T-cell (primary cell): ENCODE measurements at regions not wholly inside any gene's neighbourhood (a gene's known extent, or its start where the extent isn't known, plus 50 kb on each side); places are given as distances from the start of the nearest gene placed in this dataset.

ENCODE experiments used
- ATAC-seq, 4 experiments: fragments of 200-7000 bp in 3 of 4; fragments of 150-1000 bp in 1 of 4; cut with Tn5 transposase; replicated peaks in 1 of 4; 1 replicate in 3 of 4; 2 replicates in 1 of 4; pipeline ENCODE4 v1.10.0; 2021; ENCODE audit warnings: moderate library complexity in 3 of 4, mild to moderate bottlenecking in 2 of 4, moderate number of reproducible peaks in 1 of 4
- CTCF ChIA-PET, 2 donors: fragments of 300-600 bp; sonication (Branson Sonifier 250); formaldehyde crosslinking; loops; one replicate each; lab custom pipeline; 2022; ENCODE audit warnings: antibody characterized with exemption in 2 of 2; lab: Charles Lee
- POLR2A ChIA-PET, 2 donors: fragments of 300-600 bp; sonication (Branson Sonifier 250); formaldehyde crosslinking; loops; one replicate each; lab custom pipeline; 2022; ENCODE audit warnings: antibody characterized with exemption in 2 of 2; lab: Charles Lee
- DNase-seq, 35 experiments: peaks; one replicate each; pipeline versions ENCODE4 v3.0.0 to v3.0.0-alpha.2; 2013 to 2023
- H3K27ac ChIP-seq: one replicate; pipeline ENCODE4 v1.5.1; 2013; ENCODE audit warnings: low read length
- H3K27me3 ChIP-seq, 2 experiments: replicated peaks in 1 of 2; 1 replicate in 1 of 2; 2 replicates in 1 of 2; pipeline versions ENCODE4 v1.6.1 to v1.7.0; 2013; ENCODE audit warnings: low read length in 1 of 2, mixed read lengths in 1 of 2; ENCODE audit not compliant: control insufficient read depth in 2 of 2, insufficient read depth in 2 of 2; ENCODE audit errors: extremely low read depth in 1 of 2
- H3K36me3 ChIP-seq, 2 donors: 1 replicate in 1 of 2; 2 replicates in 1 of 2; pipeline versions ENCODE4 v1.6.1 to v1.7.0; 2013; ENCODE audit warnings: low read length in 1 of 2; ENCODE audit not compliant: control insufficient read depth in 2 of 2, insufficient read depth in 1 of 2; ENCODE audit errors: extremely low read depth in 1 of 2
- H3K4me1 ChIP-seq, 2 experiments: 1 replicate in 1 of 2; 2 replicates in 1 of 2; pipeline versions ENCODE4 v1.6.1 to v1.7.0; 2013; ENCODE audit warnings: low read length in 2 of 2, mixed read lengths in 1 of 2; ENCODE audit not compliant: insufficient read depth in 2 of 2, control insufficient read depth in 1 of 2; ENCODE audit errors: extremely low read depth in 1 of 2
- H3K4me3 ChIP-seq, 2 donors: 1 replicate in 1 of 2; 2 replicates in 1 of 2; pipeline versions ENCODE4 v1.5.1 to v1.7.0; 2013; ENCODE audit warnings: mild to moderate bottlenecking in 2 of 2, low read length in 1 of 2, moderate library complexity in 1 of 2; ENCODE audit not compliant: control insufficient read depth in 1 of 2; ENCODE audit errors: extremely low read depth in 1 of 2
- H3K9me3 ChIP-seq: 2 replicates; pipeline ENCODE4 v1.7.0; 2013
- H3K27ac Mint-ChIP-seq, 2 donors: one replicate each; pipeline ENCODE4 v1.8.0; 2020 to 2021; ENCODE audit warnings: mild to moderate bottlenecking in 2 of 2, mixed read lengths in 2 of 2
- H3K27me3 Mint-ChIP-seq, 2 donors: one replicate each; pipeline ENCODE4 v1.8.0; 2021 to 2022; ENCODE audit warnings: mixed read lengths in 2 of 2
- H3K36me3 Mint-ChIP-seq: one replicate; pipeline ENCODE4 v1.8.0; 2021; ENCODE audit warnings: mixed read lengths
- H3K4me1 Mint-ChIP-seq, 3 donors: one replicate each; pipeline ENCODE4 v1.8.0; 2020 to 2022; ENCODE audit warnings: mixed read lengths in 3 of 3, mild to moderate bottlenecking in 1 of 3
- H3K4me3 Mint-ChIP-seq, 3 donors: one replicate each; pipeline ENCODE4 v1.8.0; 2020 to 2022; ENCODE audit warnings: mild to moderate bottlenecking in 3 of 3, mixed read lengths in 3 of 3, moderate library complexity in 3 of 3
- H3K9me3 Mint-ChIP-seq, 3 donors: one replicate each; pipeline ENCODE4 v1.8.0; 2020 to 2022; ENCODE audit warnings: mixed read lengths in 3 of 3
- WGBS: methylation state at CpG from one replicate; pipeline ENCODE4 v1.1.5; 2013; ENCODE audit warnings: missing lambda C conversion rate; ENCODE audit not compliant: insufficient coverage; 5-methylcytosine and 5-hydroxymethylcytosine counted together

DNA sequence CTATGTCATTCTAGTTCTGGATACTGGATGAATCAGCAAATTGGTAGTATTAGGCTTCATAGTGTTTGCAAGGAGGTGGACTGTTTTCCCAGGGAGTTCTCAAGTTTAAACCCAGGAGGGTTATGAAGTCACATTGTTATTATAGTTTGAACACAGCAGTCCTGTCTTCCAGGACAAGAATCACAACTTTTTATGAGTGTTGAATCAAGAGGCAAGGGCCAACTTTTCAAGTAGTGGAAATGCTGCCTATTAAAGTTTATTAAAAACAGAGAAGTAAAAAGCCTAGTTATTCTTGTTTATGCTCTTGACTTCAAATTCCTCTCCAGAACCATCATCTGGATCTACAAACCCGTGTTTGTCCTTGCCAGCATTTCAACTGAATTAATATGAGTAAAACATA is 86.3 kb upstream of the GOT2 start:
- CTCF ChIA-PET: no interaction called here
- Histone ChIP-seq H3K27me3 (no peaks in the 10 kb centered on the region), H3K4me1 (no peaks in the 10 kb centered on the region), H3K9me3 (no peaks in the 10 kb centered on the region), H3K27ac (no peak overlapping the region), H3K36me3 (no peaks in the 10 kb centered on the region), H3K4me3 (no peak overlapping the region)
- DNase-seq (no peak), ATAC-seq (no peak)
- Mint-ChIP-seq H3K4me1 (no peaks in the 10 kb centered on the region), H3K36me3 (no peaks in the 10 kb centered on the region), H3K27me3 (peaks cover 4 to 6% of the 10 kb centered on the region in 2 donors), H3K4me3 (no peak overlapping the region), H3K27ac (no peak overlapping the region), H3K9me3 (peaks cover 2 to 14% (median 7%) of the 10 kb centered on the region in 3 donors)
- no CpG with 5 or more reads among the region's 1 CpG for WGBS
- POLR2A ChIA-PET: no interaction called here

DNA sequence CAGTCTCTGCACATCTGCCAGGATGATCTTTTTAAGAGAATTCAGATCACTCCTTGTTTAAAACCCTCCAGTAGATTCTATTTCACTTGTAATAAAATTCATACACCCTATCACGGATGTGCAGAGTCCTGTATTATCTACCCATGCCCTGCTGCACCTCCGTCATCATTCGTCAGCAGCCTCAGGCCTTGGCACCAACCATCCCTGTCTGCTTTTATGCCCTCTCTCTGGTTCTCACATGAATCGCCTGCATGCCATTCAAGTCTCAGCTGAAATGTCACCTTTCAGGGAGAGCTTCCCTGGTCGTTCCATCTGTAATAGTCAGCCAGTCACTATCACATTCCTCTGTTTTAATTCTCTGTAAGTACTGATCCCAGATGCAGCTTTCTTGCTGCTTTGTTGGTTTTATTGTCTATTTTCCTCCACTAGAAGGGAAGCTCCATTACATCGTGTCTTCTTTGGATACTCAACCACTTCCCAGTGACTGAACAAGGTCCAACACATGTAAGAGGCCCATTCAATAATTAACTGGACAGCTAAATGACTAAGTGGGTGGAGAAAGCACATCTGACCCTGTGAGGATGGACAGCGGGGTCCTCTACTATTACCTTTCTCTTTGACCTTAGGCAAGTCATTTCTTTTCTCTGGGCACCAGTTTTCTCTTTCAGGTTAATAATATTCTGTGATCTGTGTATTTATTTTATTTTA is 81.2 kb upstream of the GOT2 start:
- no peak for ATAC-seq
- no peaks in the 10 kb centered on the region for H3K9me3 Mint-ChIP-seq
- POLR2A ChIA-PET: no interaction called here
- Histone ChIP-seq H3K4me3 (no peak overlapping the region), H3K27me3 (peaks cover 0 to 3% of the 10 kb centered on the region in 2 experiments), H3K4me1 (peaks cover 0 to 4% of the 10 kb centered on the region in 2 experiments), H3K9me3 (no peaks in the 10 kb centered on the region), H3K27ac (no peak overlapping the region), H3K36me3 (no peaks in the 10 kb centered on the region)
- H3K36me3 Mint-ChIP-seq: no peaks in the 10 kb centered on the region
- peak overlapping the region in 1 of 3 donors; percentile 62 for H3K4me3 Mint-ChIP-seq
- no peak overlapping the region for H3K27ac Mint-ChIP-seq
- peaks cover 3 to 14% (median 10%) of the 10 kb centered on the region in 3 donors for H3K4me1 Mint-ChIP-seq
- WGBS: 91% methylated on average over 5 of the region's 7 CpGs
- DNase-seq: no peak
- H3K27me3 Mint-ChIP-seq: peaks cover 4 to 6% of the 10 kb centered on the region in 2 donors
- CTCF ChIA-PET: interaction anchor here in 1 of 2 donors (1.0 kb wide), 1 partner anchor 17 kb away, joined by 3 read pairs; no protein-coding TSS in a partner anchor

DNA sequence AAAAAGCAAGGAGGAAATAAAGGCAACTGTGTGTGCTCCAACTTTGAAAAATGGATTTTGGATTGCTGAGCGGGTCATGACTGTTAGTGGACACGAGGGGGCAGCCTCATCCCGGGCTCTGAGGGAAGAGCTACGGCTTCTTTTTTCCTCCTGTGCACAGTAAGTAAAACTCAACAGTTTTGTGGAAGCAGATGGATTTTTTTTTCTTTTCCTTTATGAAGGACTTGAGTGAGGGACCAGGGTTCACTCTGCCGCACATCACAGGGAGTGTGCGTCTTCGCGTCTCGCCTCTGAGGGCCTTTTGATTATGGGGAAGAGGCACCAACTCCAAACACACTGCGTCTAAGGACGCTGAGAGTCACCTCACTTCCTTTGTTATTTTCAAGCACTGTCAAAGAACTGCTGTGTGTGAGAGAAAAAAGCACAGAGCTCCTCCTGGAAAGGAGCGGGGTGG is 80.3 kb upstream of the GOT2 start:
- peak in 22 of 35 experiments; percentile 3 to 43 (median 11) for DNase-seq
- H3K9me3 Mint-ChIP-seq: no peaks in the 10 kb centered on the region
- H3K4me3 ChIP-seq: peak overlapping the region in 1 of 2 donors; percentile 35
- no peak overlapping the region for H3K27ac Mint-ChIP-seq
- H3K4me3 Mint-ChIP-seq: peak overlapping the region; percentile 48 to 72 (median 62)
- ChIA-PET POLR2A (no interaction called here), CTCF (interaction anchor here (0.5 to 1.1 kb wide), 4 partner anchors 9 to 1129 kb away, joined by 3 to 4 read pairs (median 3); no protein-coding TSS in a partner anchor)
- H3K27me3 ChIP-seq: peaks cover 0 to 3% of the 10 kb centered on the region in 2 experiments
- H3K36me3 ChIP-seq: no peaks in the 10 kb centered on the region
- peaks cover 6 to 7% of the 10 kb centered on the region in 2 donors for H3K27me3 Mint-ChIP-seq
- ATAC-seq: peak in 3 of 4 experiments; percentile 38 to 61 (median 60)
- no peaks in the 10 kb centered on the region for H3K9me3 ChIP-seq
- H3K36me3 Mint-ChIP-seq: no peaks in the 10 kb centered on the region
- H3K27ac ChIP-seq: no peak overlapping the region
- WGBS: 7% methylated on average over 5 of the region's 12 CpGs
- H3K4me1 Mint-ChIP-seq: peaks cover 3 to 14% (median 10%) of the 10 kb centered on the region in 3 donors
- H3K4me1 ChIP-seq: peaks cover 0 to 4% of the 10 kb centered on the region in 2 experiments

DNA sequence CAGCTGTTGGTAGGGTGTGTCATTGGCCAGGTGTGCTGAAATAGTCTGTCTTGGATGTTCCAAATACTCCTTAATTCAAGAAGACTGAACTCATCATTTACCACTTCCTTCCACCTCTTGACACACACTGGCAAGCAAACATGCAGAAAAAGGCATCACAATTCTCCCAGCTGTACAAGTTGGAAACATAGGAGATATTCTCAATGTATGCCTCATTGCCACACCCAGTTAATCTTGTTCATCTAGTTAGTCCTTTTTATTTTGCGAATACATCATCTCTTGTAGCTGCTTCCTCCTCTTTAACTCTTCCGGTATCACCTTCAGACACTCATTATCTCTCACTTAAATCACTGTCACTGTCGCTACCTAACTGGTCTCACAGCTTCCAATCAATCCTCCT is 75.1 kb upstream of the GOT2 start:
- ATAC-seq (no peak), DNase-seq (no peak)
- Histone ChIP-seq H3K36me3 (no peaks in the 10 kb centered on the region), H3K4me1 (no peaks in the 10 kb centered on the region), H3K4me3 (no peak overlapping the region), H3K27me3 (peaks cover 0 to 10% of the 10 kb centered on the region in 2 experiments), H3K27ac (no peak overlapping the region), H3K9me3 (no peaks in the 10 kb centered on the region)
- Mint-ChIP-seq H3K9me3 (peaks cover 3 to 10% (median 4%) of the 10 kb centered on the region in 3 donors), H3K36me3 (no peaks in the 10 kb centered on the region), H3K4me1 (peaks cover 1 to 2% (median 1%) of the 10 kb centered on the region in 3 donors), H3K4me3 (no peak overlapping the region), H3K27me3 (peaks cover 10 to 20% of the 10 kb centered on the region in 2 donors), H3K27ac (no peak overlapping the region)
- ChIA-PET POLR2A (no interaction called here), CTCF (interaction anchor here in 1 of 2 donors (0.9 kb wide), 1 partner anchor 15 kb away, joined by 3 read pairs; no protein-coding TSS in a partner anchor)
- WGBS: 100% methylated on average over 2 of the region's 3 CpGs

DNA sequence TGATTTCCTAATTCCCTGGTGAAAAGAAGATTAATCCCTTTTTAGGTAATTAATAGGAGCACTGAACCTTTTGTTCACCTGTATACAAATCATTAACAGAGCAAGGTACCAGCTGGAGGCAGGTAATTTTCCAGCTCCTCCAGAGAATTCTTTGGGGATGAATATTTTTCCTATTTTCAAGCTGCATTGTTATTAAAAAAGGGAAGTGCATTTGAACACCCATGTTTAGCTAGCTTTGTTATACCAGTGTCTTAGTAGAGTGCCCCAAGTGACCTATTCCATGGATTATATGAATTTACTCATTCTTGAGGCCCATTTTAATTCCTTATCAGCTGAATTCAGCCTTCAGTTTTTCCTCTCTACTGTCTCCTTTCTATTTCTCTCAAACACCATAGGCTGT is 73.2 kb upstream of the GOT2 start:
- Mint-ChIP-seq H3K27ac (no peak overlapping the region), H3K27me3 (peaks cover 10 to 20% of the 10 kb centered on the region in 2 donors), H3K4me3 (no peak overlapping the region), H3K4me1 (no peaks in the 10 kb centered on the region), H3K36me3 (no peaks in the 10 kb centered on the region), H3K9me3 (peaks cover 9 to 24% (median 11%) of the 10 kb centered on the region in 3 donors)
- Histone ChIP-seq H3K27me3 (peaks cover 0 to 7% of the 10 kb centered on the region in 2 experiments), H3K36me3 (no peaks in the 10 kb centered on the region), H3K4me3 (no peak overlapping the region), H3K27ac (no peak overlapping the region), H3K9me3 (no peaks in the 10 kb centered on the region), H3K4me1 (no peaks in the 10 kb centered on the region)
- ChIA-PET POLR2A (no interaction called here), CTCF (no interaction called here)
- no peak for ATAC-seq
- DNase-seq: no peak

DNA sequence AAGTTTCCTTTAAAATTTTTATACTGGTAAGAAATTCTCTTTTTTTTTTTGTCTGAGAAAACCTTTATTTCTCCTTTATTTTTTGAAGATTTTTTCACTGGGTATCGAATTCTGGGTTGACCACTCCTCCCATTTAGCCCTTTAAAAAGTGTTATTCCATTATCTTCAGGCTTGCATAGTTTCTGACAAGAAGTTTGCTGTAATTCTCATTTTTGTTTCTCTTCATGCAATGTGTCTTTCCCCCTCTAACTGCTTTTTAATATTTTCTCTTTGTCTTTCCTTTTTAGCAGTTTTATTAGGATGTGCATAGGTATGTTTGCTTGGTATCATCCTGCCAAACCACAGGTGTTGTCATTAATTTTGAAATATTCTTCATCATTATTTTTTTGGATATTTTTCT is 67.7 kb upstream of the GOT2 start:
- Histone ChIP-seq H3K4me3 (no peak overlapping the region), H3K9me3 (no peaks in the 10 kb centered on the region), H3K36me3 (no peaks in the 10 kb centered on the region), H3K27ac (no peak overlapping the region), H3K4me1 (no peaks in the 10 kb centered on the region), H3K27me3 (peaks cover 0 to 7% of the 10 kb centered on the region in 2 experiments)
- DNase-seq (no peak), ATAC-seq (no peak)
- Mint-ChIP-seq H3K4me3 (no peak overlapping the region), H3K4me1 (no peaks in the 10 kb centered on the region), H3K27ac (no peak overlapping the region), H3K9me3 (peaks cover 15 to 37% (median 16%) of the 10 kb centered on the region in 3 donors), H3K27me3 (peaks cover 10 to 12% of the 10 kb centered on the region in 2 donors), H3K36me3 (no peaks in the 10 kb centered on the region)
- WGBS: no CpG with 5 or more reads among the region's 1 CpG
- ChIA-PET POLR2A (no interaction called here), CTCF (no interaction called here)
